Naive thymus-derived CD4-positive, alpha-beta T cell (primary cell): ENCODE measurements at regions not wholly inside any gene's neighbourhood (a gene's known extent, or its start where the extent isn't known, plus 50 kb on each side); places are given as distances from the start of the nearest gene placed in this dataset.
"Not testable (repeated sequence)": the region's sequence is repeated elsewhere in the genome, so short reads cannot be mapped to it uniquely, and the experiment has no call there.

ENCODE experiments used
- ATAC-seq: fragments of 150-1000 bp; cut with Tn5 transposase; 2 replicates; pipeline ENCODE4 v1.10.0; 2021; ENCODE audit warnings: mild to moderate bottlenecking, moderate library complexity
- CTCF ChIA-PET: fragments of 350-600 bp; sonication (Branson Sonifier 250); formaldehyde crosslinking; loops from one replicate; lab custom pipeline; 2021; ENCODE audit warnings: antibody characterized with exemption; lab: Charles Lee
- POLR2A ChIA-PET: fragments of 350-600 bp; sonication (Branson Sonifier 250); formaldehyde crosslinking; loops from one replicate; lab custom pipeline; 2021; ENCODE audit warnings: antibody characterized with exemption, inconsistent platforms; lab: Charles Lee
- DNase-seq, 9 donors: peaks; one replicate each; pipeline versions ENCODE4 v3.0.0 to v3.0.0-alpha.2; 2020 to 2022; ENCODE audit warnings: mixed read lengths in 1 of 9
- H3K27ac ChIP-seq: one replicate; pipeline ENCODE4 v1.7.0; 2013; ENCODE audit warnings: mild to moderate bottlenecking, low read depth, low read length, moderate library complexity
- H3K27me3 ChIP-seq, 2 donors: one replicate each; pipeline ENCODE4 v1.7.0; 2013; ENCODE audit warnings: low read length in 2 of 2, mild to moderate bottlenecking in 2 of 2, moderate library complexity in 2 of 2; ENCODE audit not compliant: control insufficient read depth in 2 of 2, insufficient read depth in 2 of 2
- H3K36me3 ChIP-seq, 3 experiments: 1 replicate in 2 of 3; 2 replicates in 1 of 3; pipeline ENCODE4 v1.7.0; 2013; ENCODE audit warnings: low read length in 3 of 3, mild to moderate bottlenecking in 3 of 3, moderate library complexity in 1 of 3; ENCODE audit not compliant: insufficient read depth in 3 of 3, control insufficient read depth in 2 of 3
- H3K4me1 ChIP-seq, 2 donors: one replicate each; pipeline ENCODE4 v1.7.0; 2013; ENCODE audit warnings: low read length in 2 of 2, mild to moderate bottlenecking in 2 of 2, moderate library complexity in 1 of 2; ENCODE audit not compliant: control insufficient read depth in 2 of 2, insufficient read depth in 2 of 2
- H3K4me3 ChIP-seq: 2 replicates; pipeline ENCODE4 v1.7.0; 2013; ENCODE audit warnings: mild to moderate bottlenecking, low read length
- H3K9me3 ChIP-seq, 3 experiments: 1 replicate in 2 of 3; 2 replicates in 1 of 3; pipeline ENCODE4 v1.7.0; 2013; ENCODE audit warnings: low read length in 3 of 3; ENCODE audit not compliant: control insufficient read depth in 2 of 3
- H3K27ac Mint-ChIP-seq, 9 donors: one replicate each; pipeline ENCODE4 v1.8.0; 2020 to 2022; ENCODE audit warnings: mixed read lengths in 9 of 9, mild to moderate bottlenecking in 8 of 9, moderate library complexity in 5 of 9, inconsistent platforms in 2 of 9
- H3K27me3 Mint-ChIP-seq, 5 donors: one replicate each; pipeline ENCODE4 v1.8.0; 2021 to 2022; ENCODE audit warnings: mixed read lengths in 5 of 5, mild to moderate bottlenecking in 1 of 5
- H3K36me3 Mint-ChIP-seq, 5 donors: one replicate each; pipeline ENCODE4 v1.8.0; 2020 to 2022; ENCODE audit warnings: mixed read lengths in 5 of 5, mild to moderate bottlenecking in 3 of 5, inconsistent platforms in 1 of 5
- H3K4me1 Mint-ChIP-seq, 7 donors: one replicate each; pipeline ENCODE4 v1.8.0; 2020 to 2022; ENCODE audit warnings: mixed read lengths in 7 of 7, mild to moderate bottlenecking in 3 of 7, inconsistent platforms in 1 of 7
- H3K4me3 Mint-ChIP-seq, 10 donors: one replicate each; pipeline ENCODE4 v1.8.0; 2020 to 2022; ENCODE audit warnings: mild to moderate bottlenecking in 10 of 10, mixed read lengths in 10 of 10, moderate library complexity in 6 of 10, inconsistent platforms in 2 of 10
- H3K9me3 Mint-ChIP-seq, 11 donors: one replicate each; pipeline ENCODE4 v1.8.0; 2020 to 2022; ENCODE audit warnings: mixed read lengths in 11 of 11, mild to moderate bottlenecking in 4 of 11, inconsistent platforms in 1 of 11, moderate library complexity in 1 of 11
- intact Hi-C, 2 donors: fragments of 100-400 bp; cut with micrococcal nuclease; formaldehyde crosslinking; loops; one replicate each; pipeline ENCODE4 v1.15.1; 2023

DNA sequence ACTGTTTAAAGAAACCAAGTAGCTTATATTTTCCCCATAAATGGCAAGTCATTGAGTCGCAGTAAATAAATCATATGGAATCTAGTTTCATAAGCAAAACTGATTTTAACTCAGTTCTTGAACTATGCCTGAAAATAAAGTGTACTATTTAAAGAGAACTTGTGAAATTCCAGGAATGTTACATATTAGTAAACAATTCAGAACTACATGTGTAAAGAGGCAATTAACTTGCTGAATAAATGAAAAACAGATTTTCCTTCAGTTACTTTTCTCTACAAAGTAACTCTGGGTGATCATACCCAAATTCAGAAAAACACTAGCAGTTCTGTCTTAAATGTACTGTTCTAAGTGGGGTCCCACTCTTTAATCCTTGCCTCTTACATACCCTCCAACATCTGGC lies 236.1 kb upstream of the EDNRA start:
- Mint-ChIP-seq H3K36me3 (peaks cover 0 to 3% (median 0%) of the 10 kb centered on the region in 5 donors), H3K9me3 (peaks cover 0 to 6% (median 0%) of the 10 kb centered on the region in 11 donors), H3K4me3 (no peak overlapping the region), H3K27ac (no peak overlapping the region), H3K4me1 (peaks cover 0 to 1% (median 0%) of the 10 kb centered on the region in 7 donors), H3K27me3 (peaks cover 0 to 3% (median 0%) of the 10 kb centered on the region in 5 donors)
- Histone ChIP-seq H3K36me3 (no peaks in the 10 kb centered on the region), H3K27me3 (no peaks in the 10 kb centered on the region), H3K27ac (no peak overlapping the region), H3K9me3 (no peaks in the 10 kb centered on the region), H3K4me3 (no peak overlapping the region), H3K4me1 (no peaks in the 10 kb centered on the region)
- POLR2A ChIA-PET: no interaction called here
- ATAC-seq: no peak
- DNase-seq: no peak
- intact Hi-C loops: no loop called here
- CTCF ChIA-PET: no interaction called here

- ChIA-PET POLR2A (no interaction called here), CTCF (no interaction called here)
- Histone ChIP-seq H3K27ac (no peak overlapping the region), H3K4me1 (no peaks in the 10 kb centered on the region), H3K9me3 (no peaks in the 10 kb centered on the region), H3K4me3 (no peak overlapping the region), H3K27me3 (no peaks in the 10 kb centered on the region), H3K36me3 (no peaks in the 10 kb centered on the region)
- DNase-seq (no peak), ATAC-seq (no peak)
- H3K27me3 Mint-ChIP-seq: peaks cover 0 to 3% (median 0%) of the 10 kb centered on the region in 5 donors
- H3K27ac Mint-ChIP-seq: no peak overlapping the region
- intact Hi-C loops: no loop called here
- H3K36me3 Mint-ChIP-seq: peaks cover 0 to 3% (median 0%) of the 10 kb centered on the region in 5 donors
- H3K9me3 Mint-ChIP-seq: peaks cover 0 to 8% (median 2%) of the 10 kb centered on the region in 11 donors
- no peak overlapping the region for H3K4me3 Mint-ChIP-seq
- H3K4me1 Mint-ChIP-seq: peaks cover 0 to 1% (median 0%) of the 10 kb centered on the region in 7 donors
These were observed 234.8 kb upstream of the EDNRA start for GRCh38 chr4:147246096-147246495.

DNA sequence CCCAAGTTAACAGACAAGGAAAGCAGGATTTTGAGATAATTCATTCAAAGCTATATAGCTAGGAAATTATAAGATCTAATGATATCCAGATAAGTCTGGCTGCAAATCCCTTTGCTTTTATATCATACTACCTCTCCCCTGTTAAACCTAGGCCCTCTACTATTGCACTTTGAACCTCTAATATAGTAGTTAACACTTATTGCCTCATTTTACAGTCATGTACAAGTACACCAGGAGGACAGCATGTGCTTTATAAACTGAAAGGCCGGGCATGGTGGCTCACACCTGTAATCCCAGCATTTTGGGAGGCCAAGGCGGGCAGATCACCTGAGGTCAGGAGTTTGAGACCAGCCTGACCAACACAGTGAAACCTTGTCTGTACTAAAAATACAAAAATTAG lies 234.4 kb upstream of the EDNRA start:
- H3K9me3 ChIP-seq, H3K4me1 ChIP-seq, H3K4me3 ChIP-seq, H3K27ac Mint-ChIP-seq, H3K4me3 Mint-ChIP-seq, H3K4me1 Mint-ChIP-seq, CTCF ChIA-PET, H3K36me3 Mint-ChIP-seq, H3K27me3 Mint-ChIP-seq, intact Hi-C loops, ATAC-seq, POLR2A ChIA-PET, DNase-seq, H3K27me3 ChIP-seq, H3K27ac ChIP-seq, H3K36me3 ChIP-seq: not testable (repeated sequence)
- H3K9me3 Mint-ChIP-seq: peaks cover 0 to 11% (median 3%) of the 10 kb centered on the region in 11 donors

DNA sequence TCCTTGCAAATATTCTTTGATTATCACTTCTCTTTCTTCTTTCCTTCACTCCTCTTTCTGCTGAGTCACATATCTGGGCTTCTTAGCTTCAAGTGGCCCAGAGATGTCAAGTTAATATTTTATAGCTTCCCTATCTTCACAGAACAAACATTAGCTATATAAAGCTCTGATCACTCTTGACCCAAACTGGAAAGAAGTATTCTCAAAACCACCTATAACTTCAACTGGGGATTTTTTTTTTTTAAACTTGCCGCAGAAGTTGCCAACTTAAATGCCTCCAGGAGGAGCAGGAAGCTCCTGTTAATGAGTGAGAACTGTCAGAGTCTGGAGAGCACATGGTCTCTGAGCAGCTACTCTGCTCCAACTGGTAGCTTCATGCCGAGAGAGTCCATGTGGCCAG lies 233.3 kb upstream of the EDNRA start:
- Mint-ChIP-seq H3K4me1 (peaks cover 0 to 1% (median 0%) of the 10 kb centered on the region in 7 donors), H3K9me3 (peaks cover 0 to 9% (median 3%) of the 10 kb centered on the region in 11 donors), H3K27me3 (peaks cover 0 to 3% (median 0%) of the 10 kb centered on the region in 5 donors), H3K4me3 (no peak overlapping the region), H3K36me3 (peaks cover 0 to 3% (median 0%) of the 10 kb centered on the region in 5 donors), H3K27ac (peak overlapping the region in 1 of 9 donors; percentile 2)
- ChIA-PET CTCF (no interaction called here), POLR2A (no interaction called here)
- no peaks in the 10 kb centered on the region for H3K9me3 ChIP-seq
- intact Hi-C loops: no loop called here
- H3K27me3 ChIP-seq: no peaks in the 10 kb centered on the region
- H3K27ac ChIP-seq: no peak overlapping the region
- DNase-seq (no peak), ATAC-seq (no peak)
- no peaks in the 10 kb centered on the region for H3K36me3 ChIP-seq
- no peaks in the 10 kb centered on the region for H3K4me1 ChIP-seq
- H3K4me3 ChIP-seq: no peak overlapping the region

DNA sequence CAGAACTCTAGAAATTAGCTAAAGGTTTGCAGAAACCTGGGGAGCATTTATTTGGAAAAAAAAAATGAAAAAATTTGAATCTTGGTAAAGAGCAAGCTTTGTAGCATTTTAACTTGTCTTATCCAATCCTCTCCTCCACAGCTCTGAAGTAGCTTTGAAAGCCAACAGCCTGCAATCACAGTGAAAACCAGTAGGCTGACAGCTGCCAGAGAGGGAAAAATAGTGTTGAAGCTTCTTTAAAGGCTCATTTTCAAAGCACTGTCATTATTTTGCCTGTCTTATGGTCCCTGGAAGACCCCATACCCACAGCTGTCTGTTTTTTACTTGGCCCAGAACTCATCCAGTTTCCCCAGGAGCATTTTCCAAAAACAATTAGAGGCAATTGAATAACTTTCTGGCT lies 230.8 kb upstream of the EDNRA start:
- intact Hi-C loops: no loop called here

GRCh38 chr4:147255268-147255667 lies 225.6 kb upstream of the EDNRA start:
- H3K27ac Mint-ChIP-seq, H3K36me3 ChIP-seq, H3K4me1 Mint-ChIP-seq, H3K36me3 Mint-ChIP-seq, DNase-seq, H3K4me1 ChIP-seq, H3K27ac ChIP-seq, H3K4me3 Mint-ChIP-seq, CTCF ChIA-PET, H3K27me3 Mint-ChIP-seq, H3K27me3 ChIP-seq, H3K9me3 ChIP-seq, intact Hi-C loops, H3K4me3 ChIP-seq, ATAC-seq, POLR2A ChIA-PET: not testable (repeated sequence)
- H3K9me3 Mint-ChIP-seq: peaks cover 2 to 14% (median 9%) of the 10 kb centered on the region in 11 donors

More for the DNA sequence above, 230.8 kb upstream of the EDNRA start:
- DNase-seq: no peak
- no peak overlapping the region for H3K4me3 ChIP-seq
- peaks cover 0 to 3% (median 0%) of the 10 kb centered on the region in 5 donors for H3K36me3 Mint-ChIP-seq
- H3K27ac Mint-ChIP-seq: no peak overlapping the region
- peaks cover 2 to 14% (median 4%) of the 10 kb centered on the region in 11 donors for H3K9me3 Mint-ChIP-seq
- peaks cover 0 to 1% (median 0%) of the 10 kb centered on the region in 7 donors for H3K4me1 Mint-ChIP-seq
- no peaks in the 10 kb centered on the region for H3K4me1 ChIP-seq
- peaks cover 0 to 3% (median 0%) of the 10 kb centered on the region in 5 donors for H3K27me3 Mint-ChIP-seq
- no peak overlapping the region for H3K4me3 Mint-ChIP-seq
- H3K9me3 ChIP-seq: no peaks in the 10 kb centered on the region
- no peaks in the 10 kb centered on the region for H3K36me3 ChIP-seq
- H3K27me3 ChIP-seq: no peaks in the 10 kb centered on the region
- POLR2A ChIA-PET: no interaction called here
- no peak for ATAC-seq
- CTCF ChIA-PET: no interaction called here
- no peak overlapping the region for H3K27ac ChIP-seq

- ATAC-seq, H3K27ac Mint-ChIP-seq, H3K9me3 Mint-ChIP-seq, H3K4me3 Mint-ChIP-seq, H3K27ac ChIP-seq, intact Hi-C loops, POLR2A ChIA-PET, H3K4me1 ChIP-seq, DNase-seq, H3K36me3 Mint-ChIP-seq, H3K4me1 Mint-ChIP-seq, H3K36me3 ChIP-seq, H3K27me3 ChIP-seq, CTCF ChIA-PET, H3K4me3 ChIP-seq, H3K9me3 ChIP-seq, H3K27me3 Mint-ChIP-seq: not testable (repeated sequence)
These were observed 221.6 kb upstream of the EDNRA start for GRCh38 chr4:147259271-147259670.
